CD4-positive, alpha-beta T cell (primary cell): ENCODE measurements at regions not wholly inside any gene's neighbourhood (a gene's known extent, or its start where the extent isn't known, plus 50 kb on each side); places are given as distances from the start of the nearest gene placed in this dataset.

ENCODE experiments used
- ATAC-seq: fragments of 200-7000 bp; cut with Tn5 transposase; one replicate; pipeline ENCODE4 v1.10.0; 2022; ENCODE audit warnings: mild to moderate bottlenecking; ENCODE audit not compliant: poor library complexity
- CTCF ChIA-PET: fragments of 350-600 bp; sonication (Branson Sonifier 250); formaldehyde crosslinking; loops from one replicate; lab custom pipeline; 2021; ENCODE audit warnings: antibody characterized with exemption, inconsistent platforms; lab: Charles Lee
- POLR2A ChIA-PET: fragments of 350-600 bp; sonication (Branson Sonifier 250); formaldehyde crosslinking; loops from one replicate; lab custom pipeline; 2021; ENCODE audit warnings: antibody characterized with exemption, inconsistent platforms; lab: Charles Lee
- DNase-seq, 14 experiments: peaks; one replicate each; pipeline ENCODE4 v3.0.0-alpha.2; 2013 to 2020; ENCODE audit warnings: mixed read lengths in 2 of 14
- H3K27ac ChIP-seq, 2 donors: one replicate each; pipeline versions ENCODE4 v1.5.1 to v1.7.0; 2013; ENCODE audit warnings: low read length in 2 of 2, low read depth in 1 of 2, mild to moderate bottlenecking in 1 of 2
- H3K27me3 ChIP-seq, 2 experiments: 1 replicate in 1 of 2; 2 replicates in 1 of 2; pipeline versions ENCODE4 v1.6.1 to v1.7.0; 2013; ENCODE audit warnings: low read length in 2 of 2, control low read depth in 1 of 2, mild to moderate bottlenecking in 1 of 2, moderate library complexity in 1 of 2; ENCODE audit not compliant: insufficient read depth in 2 of 2, control insufficient read depth in 1 of 2
- H3K36me3 ChIP-seq: one replicate; pipeline ENCODE4 v1.6.1; 2013; ENCODE audit warnings: low read length, control low read depth; ENCODE audit not compliant: insufficient read depth
- H3K4me1 ChIP-seq: one replicate; pipeline ENCODE4 v1.6.1; 2013; ENCODE audit warnings: low read length, control low read depth; ENCODE audit not compliant: insufficient read depth
- H3K4me3 ChIP-seq: one replicate; pipeline ENCODE4 v1.5.1; 2013; ENCODE audit warnings: mild to moderate bottlenecking, low read length, moderate library complexity
- H3K9me3 ChIP-seq, 2 experiments: 1 replicate in 1 of 2; 2 replicates in 1 of 2; pipeline versions ENCODE4 v1.6.1 to v1.7.0; 2013; ENCODE audit warnings: low read length in 2 of 2, mild to moderate bottlenecking in 2 of 2, control low read depth in 1 of 2, moderate library complexity in 1 of 2; ENCODE audit not compliant: control insufficient read depth in 1 of 2, insufficient read depth in 1 of 2
- H3K27ac Mint-ChIP-seq: one replicate; pipeline ENCODE4 v1.8.0; 2020; ENCODE audit warnings: mixed read lengths
- H3K27me3 Mint-ChIP-seq: one replicate; pipeline ENCODE4 v1.8.0; 2021; ENCODE audit warnings: mixed read lengths
- H3K36me3 Mint-ChIP-seq: one replicate; pipeline ENCODE4 v1.8.0; 2021; ENCODE audit warnings: low read depth, mixed read lengths
- H3K4me1 Mint-ChIP-seq: one replicate; pipeline ENCODE4 v1.8.0; 2021; ENCODE audit warnings: low read depth, mixed read lengths
- H3K4me3 Mint-ChIP-seq: one replicate; pipeline ENCODE4 v1.8.0; 2020; ENCODE audit warnings: mild to moderate bottlenecking, mixed read lengths
- H3K9me3 Mint-ChIP-seq: one replicate; pipeline ENCODE4 v1.8.0; 2020; ENCODE audit warnings: mixed read lengths
- CTCF ChIP-seq: fragments of 200-600 bp; IDR thresholded peaks from one replicate; pipeline ENCODE4 v1.8.0; 2022; ENCODE audit warnings: antibody characterized with exemption, mild to moderate bottlenecking
- intact Hi-C, 2 experiments: fragments of 100-400 bp; cut with DNase I in 1 of 2; cut with micrococcal nuclease in 1 of 2; formaldehyde crosslinking; loops; one replicate each; pipeline versions ENCODE4 v1.15.1 to v1.9.0; 2023 to 2025; cut with DNase I, micrococcal nuclease

DNA sequence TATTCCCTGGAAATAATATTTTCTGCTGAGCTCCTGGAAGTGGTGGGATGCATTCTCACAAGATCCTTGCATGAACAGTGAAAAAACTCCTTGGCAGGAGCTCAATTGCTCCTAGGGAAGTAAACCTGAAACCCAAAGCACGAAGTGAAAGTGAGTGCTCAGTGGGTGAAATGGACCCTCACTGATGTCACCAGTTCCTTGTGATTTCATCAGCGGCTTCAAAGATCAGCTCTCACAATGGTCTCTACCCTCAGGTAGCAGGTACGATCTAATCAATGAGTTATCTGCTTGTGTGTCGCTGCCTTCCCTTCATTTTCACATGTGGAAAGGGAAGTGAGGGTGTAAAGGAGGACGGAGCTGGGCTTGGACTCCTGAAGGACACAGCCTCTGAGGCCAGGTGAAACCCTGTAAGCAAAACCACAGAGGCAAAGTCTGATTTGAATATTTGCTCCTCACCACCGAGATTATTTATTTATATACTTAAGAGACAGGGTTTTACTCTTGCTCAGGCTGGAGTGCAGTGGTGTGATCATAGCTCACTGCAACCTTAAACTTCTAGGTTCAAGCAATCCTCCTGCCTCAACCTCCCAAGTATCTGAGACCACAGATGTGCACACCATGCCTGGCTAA, 255.4 kb upstream of the LYZL1 start:
- Histone ChIP-seq H3K9me3 (no peaks in the 10 kb centered on the region), H3K36me3 (no peaks in the 10 kb centered on the region), H3K4me3 (no peak overlapping the region), H3K4me1 (no peaks in the 10 kb centered on the region), H3K27me3 (no peaks in the 10 kb centered on the region), H3K27ac (no peak overlapping the region)
- ATAC-seq (no peak), DNase-seq (no peak)
- no peaks in the 10 kb centered on the region for H3K4me1 Mint-ChIP-seq
- H3K9me3 Mint-ChIP-seq = no peaks in the 10 kb centered on the region
- ChIA-PET POLR2A (no interaction called here), CTCF (no interaction called here)
- H3K27ac Mint-ChIP-seq = no peak overlapping the region
- TF ChIP-seq CTCF = no peak
- intact Hi-C loops = no loop called here
- H3K36me3 Mint-ChIP-seq = no peaks in the 10 kb centered on the region
- peaks cover 20% of the 10 kb centered on the region for H3K27me3 Mint-ChIP-seq
- H3K4me3 Mint-ChIP-seq = no peak overlapping the region

DNA sequence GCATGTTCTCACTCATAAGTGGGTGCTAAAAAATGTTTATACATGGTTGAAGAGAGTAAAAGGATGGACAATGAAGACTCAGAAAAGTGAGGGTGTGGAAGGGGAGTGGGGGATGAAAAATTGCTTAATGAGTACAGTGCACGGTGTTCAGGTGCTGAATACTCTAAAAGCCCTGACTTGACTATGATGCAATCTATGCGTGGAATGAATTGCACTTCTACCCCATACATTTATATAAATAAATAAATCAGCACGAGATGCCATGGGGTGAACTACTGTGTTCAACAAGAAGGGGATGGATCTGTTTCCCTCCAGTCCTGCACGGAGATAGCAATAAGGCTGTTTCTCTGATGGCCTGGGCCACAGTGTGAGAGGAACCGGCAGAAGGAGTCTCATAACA, 254.3 kb upstream of the LYZL1 start:
- H3K4me3 Mint-ChIP-seq = no peak overlapping the region
- H3K36me3 ChIP-seq = no peaks in the 10 kb centered on the region
- H3K27ac Mint-ChIP-seq = no peak overlapping the region
- CTCF ChIA-PET = no interaction called here
- intact Hi-C loops = no loop called here
- H3K4me1 Mint-ChIP-seq = no peaks in the 10 kb centered on the region
- no peaks in the 10 kb centered on the region for H3K4me1 ChIP-seq
- H3K27me3 Mint-ChIP-seq = peaks cover 20% of the 10 kb centered on the region
- H3K27ac ChIP-seq = no peak overlapping the region
- TF ChIP-seq CTCF = no peak
- H3K4me3 ChIP-seq = no peak overlapping the region
- no peaks in the 10 kb centered on the region for H3K27me3 ChIP-seq
- POLR2A ChIA-PET = no interaction called here
- no peaks in the 10 kb centered on the region for H3K9me3 ChIP-seq
- no peak for DNase-seq
- H3K36me3 Mint-ChIP-seq = no peaks in the 10 kb centered on the region
- H3K9me3 Mint-ChIP-seq = no peaks in the 10 kb centered on the region
- ATAC-seq = no peak

- Mint-ChIP-seq H3K9me3 (peaks cover 2% of the 10 kb centered on the region), H3K4me3 (no peak overlapping the region), H3K4me1 (no peaks in the 10 kb centered on the region), H3K27ac (no peak overlapping the region), H3K36me3 (no peaks in the 10 kb centered on the region), H3K27me3 (peaks cover 17% of the 10 kb centered on the region)
- H3K27me3 ChIP-seq = no peaks in the 10 kb centered on the region
- no peak for TF ChIP-seq CTCF
- no peaks in the 10 kb centered on the region for H3K36me3 ChIP-seq
- intact Hi-C loops = no loop called here
- H3K4me1 ChIP-seq = no peaks in the 10 kb centered on the region
- ATAC-seq (no peak), DNase-seq (no peak)
- no peaks in the 10 kb centered on the region for H3K9me3 ChIP-seq
- ChIA-PET CTCF (no interaction called here), POLR2A (no interaction called here)
- H3K27ac ChIP-seq = no peak overlapping the region
- H3K4me3 ChIP-seq = no peak overlapping the region
Measured at GRCh38 chr10:29035721-29036120, 253.1 kb upstream of the LYZL1 start.
